HEK293 (cell line): ENCODE measurements at regions not wholly inside any gene's neighbourhood (a gene's known extent, or its start where the extent isn't known, plus 50 kb on each side); places are given as distances from the start of the nearest gene placed in this dataset.

ENCODE experiments used
- CTCF ChIA-PET: fragments of 350-600 bp; formaldehyde crosslinking; extraction: SDS; loops from one replicate; lab custom pipeline; 2021; ENCODE audit warnings: antibody characterized with exemption; lab: Yijun Ruan, JAX
- POLR2A ChIA-PET: fragments of 300-600 bp; formaldehyde crosslinking; extraction: SDS; loops from one replicate; lab custom pipeline; 2020; ENCODE audit warnings: antibody characterized with exemption, inconsistent platforms; lab: Yijun Ruan, JAX
- H3K27ac ChIP-seq: fragments of 200-500 bp; sonication (Bioruptor generic); 2 replicates; pipeline ENCODE4 v1.5.1; 2014; ENCODE audit warnings: low read depth, low read length, control low read depth, inconsistent platforms; ENCODE audit errors: extremely low read depth
- H3K36me3 ChIP-seq, 2 experiments: fragments of 200-500 bp in 1 of 2; sonication (Bioruptor generic) in 1 of 2; 1 replicate in 1 of 2; 2 replicates in 1 of 2; pipeline ENCODE4 v1.5.1; 2014 to 2017; ENCODE audit warnings: inconsistent platforms in 2 of 2, low read length in 2 of 2; ENCODE audit not compliant: control insufficient read depth in 2 of 2, insufficient read depth in 1 of 2
- H3K4me1 ChIP-seq: fragments of 200-500 bp; sonication (Bioruptor generic); 2 replicates; pipeline ENCODE4 v1.5.1; 2014; ENCODE audit warnings: mild to moderate bottlenecking, low read length, inconsistent platforms; ENCODE audit not compliant: control insufficient read depth, insufficient read depth
- H3K4me3 ChIP-seq: 2 replicates; pipeline ENCODE4 v1.5.1; 2011; ENCODE audit warnings: low read depth, mild to moderate bottlenecking, control low read depth, low read length, moderate library complexity
- H3K9me3 ChIP-seq: fragments of 200-500 bp; sonication (Bioruptor generic); 2 replicates; pipeline ENCODE4 v1.5.1; 2014; ENCODE audit warnings: low read depth, low read length, inconsistent platforms; ENCODE audit not compliant: control insufficient read depth, insufficient read depth
- ATF2 ChIP-seq: fragments of 450-650 bp; formaldehyde crosslinking; IDR thresholded peaks from 2 replicates; pipeline ENCODE4 v1.5.1; 2016; ENCODE audit warnings: missing biosample characterization, missing genetic modification characterization, low read depth
- BCL6B ChIP-seq: fragments of 450-650 bp; formaldehyde crosslinking; IDR thresholded peaks from 2 replicates; pipeline ENCODE4 v1.5.1; 2017; ENCODE audit warnings: missing biosample characterization, missing genetic modification characterization
- GLIS2 ChIP-seq: fragments of 450-650 bp; formaldehyde crosslinking; IDR thresholded peaks from 2 replicates; pipeline ENCODE4 v1.5.1; 2016; ENCODE audit warnings: missing biosample characterization, missing genetic modification characterization
- SETDB1 ChIP-seq: IDR thresholded peaks from one replicate; pipeline ENCODE4 v1.6.1; 2017; ENCODE audit warnings: mild to moderate bottlenecking, low read length, moderate library complexity, mixed read lengths; ENCODE audit not compliant: insufficient read length
- TSHZ1 ChIP-seq: fragments of 450-650 bp; formaldehyde crosslinking; IDR thresholded peaks from 2 replicates; pipeline ENCODE4 v1.5.1; 2016; ENCODE audit warnings: missing biosample characterization, missing genetic modification characterization, borderline replicate concordance
- YY1 ChIP-seq: fragments of 450-650 bp; formaldehyde crosslinking; IDR thresholded peaks from 2 replicates; pipeline ENCODE4 v1.5.1; 2018; ENCODE audit warnings: missing biosample characterization, missing genetic modification characterization
- ZNF16 ChIP-seq: fragments of 450-650 bp; formaldehyde crosslinking; IDR thresholded peaks from 2 replicates; pipeline ENCODE4 v1.5.1; 2016; ENCODE audit warnings: low read depth, missing biosample characterization, missing genetic modification characterization
- ZNF280D ChIP-seq: fragments of 450-650 bp; formaldehyde crosslinking; IDR thresholded peaks from 2 replicates; pipeline ENCODE4 v1.5.1; 2016; ENCODE audit warnings: missing biosample characterization, missing genetic modification characterization
- ZNF366 ChIP-seq: fragments of 450-650 bp; formaldehyde crosslinking; conservative IDR thresholded peaks from 2 replicates; pipeline ENCODE4 v1.5.1; 2016; ENCODE audit warnings: missing biosample characterization, missing genetic modification characterization
- ZNF510 ChIP-seq: fragments of 450-650 bp; formaldehyde crosslinking; IDR thresholded peaks from 2 replicates; pipeline ENCODE4 v1.5.1; 2018; ENCODE audit warnings: mild to moderate bottlenecking, missing genetic modification characterization, missing biosample characterization; ENCODE audit not compliant: insufficient replicate concordance
- ZNF704 ChIP-seq: fragments of 450-650 bp; formaldehyde crosslinking; IDR thresholded peaks from 2 replicates; pipeline ENCODE4 v1.5.1; 2016; ENCODE audit warnings: missing biosample characterization, missing genetic modification characterization
- ZNF785 ChIP-seq: fragments of 450-650 bp; formaldehyde crosslinking; IDR thresholded peaks from 2 replicates; pipeline ENCODE4 v1.5.1; 2016; ENCODE audit warnings: missing biosample characterization, missing genetic modification characterization
- ZSCAN4 ChIP-seq: fragments of 450-650 bp; formaldehyde crosslinking; IDR thresholded peaks from 2 replicates; pipeline ENCODE4 v1.5.1; 2017; ENCODE audit warnings: missing biosample characterization, missing genetic modification characterization
- TF ChIP-seq, protein P1 (sequence below): fragments of 450-650 bp; formaldehyde crosslinking; IDR thresholded peaks from 2 replicates; pipeline ENCODE4 v1.5.1; 2017; ENCODE audit warnings: missing biosample characterization, missing genetic modification characterization
- TF ChIP-seq, protein P2 (sequence below): fragments of 450-650 bp; formaldehyde crosslinking; IDR thresholded peaks from 2 replicates; pipeline ENCODE4 v1.5.1; 2017; ENCODE audit warnings: missing biosample characterization, missing genetic modification characterization

GRCh38 chr5:24804221-24804681 is 159.5 kb upstream of the CDH10 start (continued):
- no peak for TF ChIP-seq ZSCAN4 (tag by site-specific recombination)
- TF ChIP-seq, protein P1, sequence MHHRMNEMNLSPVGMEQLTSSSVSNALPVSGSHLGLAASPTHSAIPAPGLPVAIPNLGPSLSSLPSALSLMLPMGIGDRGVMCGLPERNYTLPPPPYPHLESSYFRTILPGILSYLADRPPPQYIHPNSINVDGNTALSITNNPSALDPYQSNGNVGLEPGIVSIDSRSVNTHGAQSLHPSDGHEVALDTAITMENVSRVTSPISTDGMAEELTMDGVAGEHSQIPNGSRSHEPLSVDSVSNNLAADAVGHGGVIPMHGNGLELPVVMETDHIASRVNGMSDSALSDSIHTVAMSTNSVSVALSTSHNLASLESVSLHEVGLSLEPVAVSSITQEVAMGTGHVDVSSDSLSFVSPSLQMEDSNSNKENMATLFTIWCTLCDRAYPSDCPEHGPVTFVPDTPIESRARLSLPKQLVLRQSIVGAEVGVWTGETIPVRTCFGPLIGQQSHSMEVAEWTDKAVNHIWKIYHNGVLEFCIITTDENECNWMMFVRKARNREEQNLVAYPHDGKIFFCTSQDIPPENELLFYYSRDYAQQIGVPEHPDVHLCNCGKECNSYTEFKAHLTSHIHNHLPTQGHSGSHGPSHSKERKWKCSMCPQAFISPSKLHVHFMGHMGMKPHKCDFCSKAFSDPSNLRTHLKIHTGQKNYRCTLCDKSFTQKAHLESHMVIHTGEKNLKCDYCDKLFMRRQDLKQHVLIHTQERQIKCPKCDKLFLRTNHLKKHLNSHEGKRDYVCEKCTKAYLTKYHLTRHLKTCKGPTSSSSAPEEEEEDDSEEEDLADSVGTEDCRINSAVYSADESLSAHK (tag by site-specific recombination): no peak

DNA sequence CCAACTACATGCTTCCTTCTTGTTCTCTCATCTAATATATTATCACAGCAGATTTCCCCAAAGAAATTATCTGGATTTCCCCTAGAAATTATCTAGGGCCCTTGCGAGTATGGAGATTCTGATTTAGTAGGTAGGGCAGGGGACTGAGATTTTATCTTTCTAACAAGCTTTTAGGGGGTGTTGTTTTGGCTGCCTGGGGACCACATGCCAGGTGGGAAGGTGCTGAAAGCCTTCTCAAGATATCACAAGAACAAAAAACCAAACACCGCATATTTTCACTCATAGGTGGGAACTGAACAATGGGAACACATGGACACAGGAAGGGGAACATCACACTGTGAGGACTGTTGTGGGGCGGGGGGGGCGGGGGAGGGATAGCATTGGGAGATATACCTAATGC is 146.5 kb upstream of the CDH10 start:
- no peaks in the 10 kb centered on the region for H3K4me1 ChIP-seq
- no peaks in the 10 kb centered on the region for H3K9me3 ChIP-seq
- CTCF ChIA-PET: no interaction called here
- POLR2A ChIA-PET: no interaction called here
- no peak overlapping the region for H3K27ac ChIP-seq
- H3K36me3 ChIP-seq: no peaks in the 10 kb centered on the region
- TF ChIP-seq ATF2 (tag by site-specific recombination): no peak
- no peak for TF ChIP-seq TSHZ1 (tag by site-specific recombination)
- no peak for TF ChIP-seq ZNF704 (tag by site-specific recombination)
- TF ChIP-seq ZNF280D: no peak
- TF ChIP-seq ZNF16: no peak
- H3K4me3 ChIP-seq: no peak overlapping the region

GRCh38 chr5:24789611-24790351 is 145.0 kb upstream of the CDH10 start:
- TF ChIP-seq SETDB1: no peak
- no peak for TF ChIP-seq BCL6B (tag by site-specific recombination)
- TF ChIP-seq ZNF785 (tag by site-specific recombination): no peak
- TF ChIP-seq GLIS2 (tag by site-specific recombination): no peak
- TF ChIP-seq YY1 (tag by site-specific recombination): no peak
- no peak for TF ChIP-seq ZNF366
- no peak for TF ChIP-seq ZNF510 (tag by site-specific recombination)
- TF ChIP-seq, protein P2, sequence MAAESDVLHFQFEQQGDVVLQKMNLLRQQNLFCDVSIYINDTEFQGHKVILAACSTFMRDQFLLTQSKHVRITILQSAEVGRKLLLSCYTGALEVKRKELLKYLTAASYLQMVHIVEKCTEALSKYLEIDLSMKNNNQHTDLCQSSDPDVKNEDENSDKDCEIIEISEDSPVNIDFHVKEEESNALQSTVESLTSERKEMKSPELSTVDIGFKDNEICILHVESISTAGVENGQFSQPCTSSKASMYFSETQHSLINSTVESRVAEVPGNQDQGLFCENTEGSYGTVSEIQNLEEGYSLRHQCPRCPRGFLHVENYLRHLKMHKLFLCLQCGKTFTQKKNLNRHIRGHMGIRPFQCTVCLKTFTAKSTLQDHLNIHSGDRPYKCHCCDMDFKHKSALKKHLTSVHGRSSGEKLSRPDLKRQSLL: no peak
- Histone ChIP-seq H3K4me1 (no peaks in the 10 kb centered on the region), H3K4me3 (no peak overlapping the region), H3K27ac (no peak overlapping the region), H3K9me3 (no peaks in the 10 kb centered on the region), H3K36me3 (no peaks in the 10 kb centered on the region)
- ChIA-PET CTCF (interaction anchor here (0.6 kb wide), 1 partner anchor 170 kb away, joined by 3 read pairs; no protein-coding TSS in a partner anchor), POLR2A (no interaction called here)
